ENCODE measurements at regions not wholly inside any gene's neighbourhood (a gene's known extent, or its start where the extent isn't known, plus 50 kb on each side); places are given as distances from the start of the nearest gene placed in this dataset.

GRCh38 chr12:74818412-74818811 lies 280.8 kb downstream of the ATXN7L3B start:
- no peak for TF ChIP-seq POLR2A (IDR thresholded peaks at IDR 0.05; ENCODE audit: low read length)
- TF ChIP-seq GATA1 (IDR thresholded peaks at IDR 0.05; ENCODE audit: low read depth, low read length) = no peak

Data from erythroblast (primary cell).